PC-3 (cell line): ENCODE measurements at regions not wholly inside any gene's neighbourhood (a gene's known extent, or its start where the extent isn't known, plus 50 kb on each side); places are given as distances from the start of the nearest gene placed in this dataset.

Experiments
- EZH2 ChIP-seq: fragments of 300-600 bp; sonication (generic); IDR thresholded peaks from one replicate; pipeline ENCODE4 v1.6.1; 2017; ENCODE audit warnings: antibody characterized with exemption, mild to moderate bottlenecking, low read length; ENCODE audit not compliant: unreplicated experiment
- EZH2phosphoT487 ChIP-seq: fragments of 300-600 bp; sonication (generic); IDR thresholded peaks from 2 replicates; pipeline ENCODE4 v1.6.1; 2018; ENCODE audit warnings: mild to moderate bottlenecking, antibody characterized with exemption, low read length, borderline replicate concordance
- TF ChIP-seq, protein P1 (sequence below): fragments of 300-600 bp; sonication (generic); conservative IDR thresholded peaks from 2 replicates; pipeline ENCODE4 v1.5.1; 2017; ENCODE audit warnings: antibody characterized with exemption, low read depth, mild to moderate bottlenecking, low read length

DNA sequence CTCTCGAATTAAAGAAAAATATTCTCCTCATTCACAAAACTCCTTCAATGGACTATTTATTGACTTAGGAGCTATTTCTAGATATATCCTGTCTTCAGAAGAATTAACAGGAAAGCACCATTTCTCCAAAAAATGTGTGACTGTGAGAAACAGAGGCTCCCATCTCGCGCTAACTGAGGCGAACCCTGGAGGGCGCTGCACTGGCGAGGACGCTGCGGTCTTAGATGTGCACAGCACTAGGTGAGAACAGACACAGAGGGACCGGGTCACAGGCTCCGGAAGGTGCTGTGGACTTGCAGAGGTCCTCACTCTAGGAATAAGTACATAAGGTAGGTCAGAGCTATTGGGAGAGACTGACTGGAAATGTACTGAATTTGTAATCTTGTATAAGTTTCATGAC is 229.7 kb upstream of the SLC35G4 start:
- TF ChIP-seq, protein P1, sequence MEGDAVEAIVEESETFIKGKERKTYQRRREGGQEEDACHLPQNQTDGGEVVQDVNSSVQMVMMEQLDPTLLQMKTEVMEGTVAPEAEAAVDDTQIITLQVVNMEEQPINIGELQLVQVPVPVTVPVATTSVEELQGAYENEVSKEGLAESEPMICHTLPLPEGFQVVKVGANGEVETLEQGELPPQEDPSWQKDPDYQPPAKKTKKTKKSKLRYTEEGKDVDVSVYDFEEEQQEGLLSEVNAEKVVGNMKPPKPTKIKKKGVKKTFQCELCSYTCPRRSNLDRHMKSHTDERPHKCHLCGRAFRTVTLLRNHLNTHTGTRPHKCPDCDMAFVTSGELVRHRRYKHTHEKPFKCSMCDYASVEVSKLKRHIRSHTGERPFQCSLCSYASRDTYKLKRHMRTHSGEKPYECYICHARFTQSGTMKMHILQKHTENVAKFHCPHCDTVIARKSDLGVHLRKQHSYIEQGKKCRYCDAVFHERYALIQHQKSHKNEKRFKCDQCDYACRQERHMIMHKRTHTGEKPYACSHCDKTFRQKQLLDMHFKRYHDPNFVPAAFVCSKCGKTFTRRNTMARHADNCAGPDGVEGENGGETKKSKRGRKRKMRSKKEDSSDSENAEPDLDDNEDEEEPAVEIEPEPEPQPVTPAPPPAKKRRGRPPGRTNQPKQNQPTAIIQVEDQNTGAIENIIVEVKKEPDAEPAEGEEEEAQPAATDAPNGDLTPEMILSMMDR, result no peak
- no peak for TF ChIP-seq EZH2
- no peak for TF ChIP-seq EZH2phosphoT487
